H1 (cell line): ENCODE measurements at regions not wholly inside any gene's neighbourhood (a gene's known extent, or its start where the extent isn't known, plus 50 kb on each side); places are given as distances from the start of the nearest gene placed in this dataset.

Experiments used
- CHD2 ChIP-seq: IDR thresholded peaks from 2 replicates; pipeline ENCODE4 v1.6.1; 2012; ENCODE audit warnings: low read length, improper control_type of control experiment
- CTCF ChIP-seq, 3 experiments: IDR thresholded peaks; 1 replicate in 2 of 3; 2 replicates in 1 of 3; pipeline versions ENCODE4 v1.5.1 to v1.6.1; 2011; ENCODE audit warnings: low read length in 3 of 3, mild to moderate bottlenecking in 3 of 3, inconsistent platforms in 2 of 3, low read depth in 1 of 3, moderate library complexity in 1 of 3; ENCODE audit not compliant: insufficient read depth in 1 of 3; ENCODE audit errors: control extremely low read depth in 1 of 3
- EP300 ChIP-seq, 2 experiments: IDR thresholded peaks; 1 replicate in 1 of 2; 2 replicates in 1 of 2; pipeline ENCODE4 v1.6.1; 2011 to 2012; ENCODE audit warnings: low read depth in 2 of 2, low read length in 2 of 2, mild to moderate bottlenecking in 2 of 2, borderline replicate concordance in 1 of 2, inconsistent platforms in 1 of 2, moderate library complexity in 1 of 2
- EZH2 ChIP-seq: fragments of 200-600 bp; sonication (generic); IDR thresholded peaks from 2 replicates; pipeline ENCODE4 v1.7.1; 2012; ENCODE audit warnings: low read depth, mild to moderate bottlenecking, moderate library complexity, low read length, inconsistent platforms; ENCODE audit not compliant: severe bottlenecking
- NRF1 ChIP-seq: IDR thresholded peaks from 2 replicates; pipeline ENCODE4 v1.6.1; 2011; ENCODE audit warnings: mild to moderate bottlenecking, low read depth, low read length, improper control_type of control experiment
- POLR2A ChIP-seq, 2 experiments: IDR thresholded peaks; 1 replicate in 1 of 2; 2 replicates in 1 of 2; pipeline ENCODE4 v1.6.1; 2011; ENCODE audit warnings: low read depth in 2 of 2, low read length in 2 of 2, mild to moderate bottlenecking in 2 of 2; ENCODE audit errors: control extremely low read depth in 1 of 2
- RFX5 ChIP-seq: IDR thresholded peaks from 2 replicates; pipeline ENCODE4 v1.6.1; 2011; ENCODE audit warnings: low read depth, low read length, improper control_type of control experiment, borderline replicate concordance
- SIN3A ChIP-seq, 2 experiments: IDR thresholded peaks in 1 of 2; conservative IDR thresholded peaks in 1 of 2; 2 replicates each; pipeline ENCODE4 v1.6.1; 2011 to 2012; ENCODE audit warnings: low read length in 2 of 2, improper control_type of control experiment in 1 of 2, low read depth in 1 of 2, mild to moderate bottlenecking in 1 of 2
- SP1 ChIP-seq: IDR thresholded peaks from 2 replicates; pipeline ENCODE4 v1.6.1; 2011; ENCODE audit warnings: low read depth, low read length

- TF ChIP-seq CTCF (IDR thresholded peaks at IDR 0.05; ENCODE audit: control extremely low read depth in 1 of 3, insufficient read depth in 1 of 3, low read depth in 1 of 3, low read length in 3 of 3): no peak
- no peak for TF ChIP-seq EP300 (IDR thresholded peaks at IDR 0.05; ENCODE audit: borderline replicate concordance in 1 of 2, low read depth in 2 of 2, low read length in 2 of 2)
- TF ChIP-seq POLR2A (IDR thresholded peaks at IDR 0.05; ENCODE audit: control extremely low read depth in 1 of 2, low read depth in 2 of 2, low read length in 2 of 2): no peak
- no peak for TF ChIP-seq EZH2
- no peak for TF ChIP-seq SP1
- TF ChIP-seq SIN3A (conservative IDR thresholded peaks at IDR 0.05 in 1 of 2, IDR thresholded peaks at IDR 0.05 in 1 of 2; ENCODE audit: low read depth in 1 of 2, low read length in 2 of 2): no peak
- no peak for TF ChIP-seq RFX5
- no peak for TF ChIP-seq NRF1
- no peak for TF ChIP-seq CHD2
Measured at GRCh38 chr12:90645181-90645580, 309.8 kb downstream of the CCER1 start.
